Mesodermal cell (in vitro differentiated cells): ENCODE measurements at regions not wholly inside any gene's neighbourhood (a gene's known extent, or its start where the extent isn't known, plus 50 kb on each side); places are given as distances from the start of the nearest gene placed in this dataset.

Experiments
- H3K27ac ChIP-seq: 2 replicates; pipeline ENCODE4 v1.7.0; 2013; ENCODE audit warnings: mild to moderate bottlenecking, low read depth, low read length, moderate library complexity; ENCODE audit not compliant: severe bottlenecking
- H3K36me3 ChIP-seq: 2 replicates; pipeline ENCODE4 v1.7.1; 2013; ENCODE audit warnings: mild to moderate bottlenecking, low read length, moderate library complexity; ENCODE audit not compliant: control insufficient read depth, insufficient read depth
- H3K4me1 ChIP-seq: one replicate; pipeline ENCODE4 v1.7.1; 2013; ENCODE audit warnings: mild to moderate bottlenecking, low read length; ENCODE audit not compliant: insufficient read depth, control insufficient read depth, poor library complexity, severe bottlenecking
- H3K4me3 ChIP-seq: 2 replicates; pipeline ENCODE4 v1.7.0; 2013; ENCODE audit warnings: low read length, control low read depth, mild to moderate bottlenecking; ENCODE audit not compliant: insufficient read depth, poor library complexity, severe bottlenecking; ENCODE audit errors: extremely low read depth
- H3K9me3 ChIP-seq: 2 replicates; pipeline ENCODE4 v1.7.1; 2013; ENCODE audit warnings: mild to moderate bottlenecking, low read length, moderate library complexity; ENCODE audit not compliant: control insufficient read depth
- WGBS, 2 experiments: methylation state at CpG; one replicate each; pipeline ENCODE4 v1.1.5; 2013; ENCODE audit warnings: missing lambda C conversion rate in 2 of 2; ENCODE audit not compliant: insufficient coverage in 2 of 2; 5-methylcytosine and 5-hydroxymethylcytosine counted together

DNA sequence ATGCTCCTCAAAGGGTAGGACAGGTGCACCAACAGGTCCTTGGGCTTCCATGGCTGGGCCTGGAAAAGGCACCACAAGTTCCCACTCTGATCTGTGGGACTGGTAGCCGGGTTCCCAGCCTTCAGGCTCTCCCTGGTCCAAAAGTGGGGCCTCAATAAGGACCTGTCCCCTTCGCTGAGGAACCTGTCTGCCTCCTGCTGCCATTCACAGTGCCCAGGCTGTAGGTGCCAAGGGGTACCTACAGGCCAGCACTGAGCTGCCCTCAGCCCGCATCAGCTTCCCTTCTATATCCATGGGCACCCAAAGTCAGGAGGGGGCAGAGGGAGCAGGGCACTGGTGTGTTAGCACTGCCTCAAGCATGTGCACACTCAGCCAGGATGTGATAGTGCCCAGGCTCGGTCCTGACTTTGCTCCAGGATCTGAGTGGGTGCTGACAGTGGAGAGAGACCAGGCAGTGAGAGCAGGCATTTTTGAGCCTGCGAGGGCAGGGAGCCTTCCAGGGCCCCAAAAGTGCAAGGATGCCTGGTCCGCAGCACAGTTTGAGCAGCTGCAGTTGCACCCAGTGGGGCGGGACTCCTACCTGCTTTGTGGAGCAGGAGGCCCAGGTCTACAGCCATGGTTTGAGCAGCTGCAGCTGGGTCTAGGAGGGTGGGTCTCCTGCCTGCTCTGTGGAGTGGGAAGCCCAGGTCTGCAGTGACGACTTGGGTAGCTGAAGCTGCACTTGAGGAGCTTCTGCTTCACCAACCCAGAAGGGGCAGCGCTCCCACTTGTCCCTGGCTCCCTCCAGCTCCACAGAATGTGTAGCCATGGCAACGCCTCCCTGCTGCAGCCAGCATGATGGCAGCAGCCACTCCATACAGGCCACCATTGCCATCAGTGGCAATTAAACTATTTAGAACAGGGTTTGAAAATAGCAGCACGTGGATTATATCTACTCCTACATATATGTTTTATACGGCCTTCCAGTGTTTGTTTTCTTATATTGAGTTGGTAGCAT is 376.4 kb downstream of the KCTD8 start:
- no peaks in the 10 kb centered on the region for H3K9me3 ChIP-seq
- no peak overlapping the region for H3K4me3 ChIP-seq
- H3K36me3 ChIP-seq = no peaks in the 10 kb centered on the region
- no peaks in the 10 kb centered on the region for H3K4me1 ChIP-seq
- no peak overlapping the region for H3K27ac ChIP-seq
- WGBS, 2 experiments = 87 to 90% methylated on average over 7 to 9 of the region's 12 CpGs

- no peak overlapping the region for H3K27ac ChIP-seq
- H3K4me3 ChIP-seq = no peak overlapping the region
- H3K9me3 ChIP-seq = no peaks in the 10 kb centered on the region
- H3K36me3 ChIP-seq = no peaks in the 10 kb centered on the region
- no peaks in the 10 kb centered on the region for H3K4me1 ChIP-seq
Measured at GRCh38 chr4:44086753-44087152, 361.9 kb downstream of the KCTD8 start.

DNA sequence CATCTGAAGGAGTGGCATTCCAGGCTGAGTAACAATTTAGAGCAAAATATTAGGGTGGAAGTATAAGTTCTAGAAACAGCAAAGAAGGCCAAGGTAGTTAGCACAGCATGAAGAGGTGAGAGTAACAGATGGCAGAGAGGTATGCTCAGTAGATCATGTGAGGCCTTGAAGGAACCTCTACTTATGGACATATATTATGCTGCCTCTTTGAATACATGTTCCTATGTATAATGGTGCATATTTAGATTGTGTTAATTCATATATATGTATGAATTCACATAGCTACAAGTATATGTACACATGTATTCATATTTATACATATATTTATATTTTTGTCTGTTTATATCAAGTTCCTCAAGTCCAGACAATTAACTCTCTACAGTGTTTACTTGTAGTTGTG is 355.2 kb downstream of the KCTD8 start:
- Histone ChIP-seq H3K4me1 (no peaks in the 10 kb centered on the region), H3K4me3 (no peak overlapping the region), H3K27ac (no peak overlapping the region), H3K9me3 (no peaks in the 10 kb centered on the region), H3K36me3 (no peaks in the 10 kb centered on the region)

- Histone ChIP-seq H3K27ac (no peak overlapping the region), H3K36me3 (no peaks in the 10 kb centered on the region), H3K4me3 (no peak overlapping the region), H3K9me3 (no peaks in the 10 kb centered on the region), H3K4me1 (no peaks in the 10 kb centered on the region)
- 76 to 100% methylated on average over 3 to 5 of the region's 7 CpGs for WGBS, 2 experiments
Measured at GRCh38 chr4:44098973-44099372, 349.6 kb downstream of the KCTD8 start.

DNA sequence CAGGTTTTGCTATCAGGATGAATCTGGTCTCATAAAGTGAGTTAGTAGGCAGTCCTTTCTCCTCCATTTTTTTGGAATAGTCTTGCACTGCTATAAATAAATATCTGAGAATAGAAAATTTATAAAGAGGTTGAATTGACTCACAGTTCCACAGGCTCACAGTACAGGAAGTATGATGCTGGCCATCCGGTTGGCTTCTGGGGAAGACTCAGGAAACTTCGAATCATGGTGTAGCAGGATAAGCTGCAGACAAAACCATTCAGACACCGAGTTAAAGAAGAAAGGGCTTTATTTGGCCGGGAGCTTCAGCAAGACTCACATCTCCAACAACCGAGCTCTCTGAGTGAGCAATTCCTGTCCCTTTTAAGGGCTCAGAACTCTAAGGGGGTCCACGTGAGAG is 348.2 kb downstream of the KCTD8 start:
- Histone ChIP-seq H3K4me3 (no peak overlapping the region), H3K9me3 (no peaks in the 10 kb centered on the region), H3K27ac (no peak overlapping the region), H3K36me3 (no peaks in the 10 kb centered on the region), H3K4me1 (no peaks in the 10 kb centered on the region)
- WGBS, 2 experiments = 87 to 100% methylated on average over 3 to 4 of the region's 6 CpGs

- H3K4me3 ChIP-seq = no peak overlapping the region
- WGBS, 2 experiments = 83 to 94% methylated on average over 1 to 2 of the region's 3 CpGs
- H3K4me1 ChIP-seq = no peaks in the 10 kb centered on the region
- no peaks in the 10 kb centered on the region for H3K36me3 ChIP-seq
- no peaks in the 10 kb centered on the region for H3K9me3 ChIP-seq
- no peak overlapping the region for H3K27ac ChIP-seq
Measured at GRCh38 chr4:44118971-44119680, 329.5 kb downstream of the KCTD8 start.

DNA sequence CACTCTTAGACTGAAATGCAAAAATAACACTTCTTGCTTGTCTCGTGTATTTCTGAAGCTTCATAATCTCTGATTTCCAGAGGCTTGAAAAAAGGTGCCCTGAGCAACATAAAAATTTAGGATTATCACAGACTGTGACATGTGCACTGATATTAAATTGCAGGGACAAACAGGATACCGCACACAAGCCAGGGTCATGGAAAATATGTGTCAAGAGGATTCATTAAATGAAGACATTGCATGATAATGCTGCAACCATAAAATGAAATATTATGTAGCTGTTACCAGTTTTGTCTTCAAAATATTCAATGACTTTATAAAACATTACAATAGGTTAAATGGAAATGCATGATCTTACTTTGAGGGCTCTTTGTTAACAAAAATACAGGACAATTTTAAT is 328.0 kb downstream of the KCTD8 start:
- H3K4me3 ChIP-seq = no peak overlapping the region
- no peak overlapping the region for H3K27ac ChIP-seq
- H3K9me3 ChIP-seq = no peaks in the 10 kb centered on the region
- no peaks in the 10 kb centered on the region for H3K36me3 ChIP-seq
- 88% methylated on average over 2 of the region's 2 CpGs; no CpG with 5 or more reads in 1 of the 2 experiments for WGBS, 2 experiments
- no peaks in the 10 kb centered on the region for H3K4me1 ChIP-seq

GRCh38 chr4:44121210-44121609 is 327.4 kb downstream of the KCTD8 start:
- Histone ChIP-seq H3K4me3 (no peak overlapping the region), H3K27ac (no peak overlapping the region), H3K36me3 (no peaks in the 10 kb centered on the region), H3K4me1 (no peaks in the 10 kb centered on the region), H3K9me3 (no peaks in the 10 kb centered on the region)
- WGBS, 2 experiments = no CpG with 5 or more reads among the region's 1 CpG
